ENCODE measurements at regions not wholly inside any gene's neighbourhood (a gene's known extent, or its start where the extent isn't known, plus 50 kb on each side); places are given as distances from the start of the nearest gene placed in this dataset.

- peaks cover 6% of the 10 kb centered on the region for H3K27me3 Mint-ChIP-seq (ENCODE audit: insufficient read depth, low read depth, poor library complexity)
- Histone ChIP-seq H3K4me3 (no peak overlapping the region), H3K4me2 (no peak overlapping the region), H3F3A (replicated peaks; ENCODE audit: low read depth) (no peaks in the 10 kb centered on the region), H3K9me2 (ENCODE audit: insufficient read depth) (no peaks in the 10 kb centered on the region; the same call in 1 of the 2 replicates), H3K4me1 (ENCODE audit: insufficient read depth) (no peaks in the 10 kb centered on the region), H3K27ac (ENCODE audit: low read depth) (no peak overlapping the region), H3K79me2 (replicated peaks; ENCODE audit: insufficient read depth) (no peaks in the 10 kb centered on the region), H3K27me3 (ENCODE audit: insufficient read depth) (no peaks in the 10 kb centered on the region), H4K20me1 (replicated peaks; ENCODE audit: insufficient read depth) (no peaks in the 10 kb centered on the region), H2AFZ (no peak overlapping the region), H3K36me3 (ENCODE audit: insufficient read depth) (no peaks in the 10 kb centered on the region; the same call in 1 of the 2 replicates)
- DNase-seq (ENCODE audit: low spot score) = no peak
- H3K27ac Mint-ChIP-seq = no peak overlapping the region
- TF ChIP-seq POLR2AphosphoS5 (IDR thresholded peaks at IDR 0.05; ENCODE audit: low read depth) (no peak), REST (IDR thresholded peaks at IDR 0.05; ENCODE audit: unreplicated experiment) (no peak), JUNB (IDR thresholded peaks at IDR 0.05; ENCODE audit: unreplicated experiment) (no peak), NANOG (IDR thresholded peaks at IDR 0.05; ENCODE audit: borderline replicate concordance) (no peak), EZH2phosphoT487 (IDR thresholded peaks at IDR 0.05; ENCODE audit: unreplicated experiment) (no peak), ETS1 (IDR thresholded peaks at IDR 0.05) (no peak), EZH2 (IDR thresholded peaks at IDR 0.05; ENCODE audit: low read depth, unreplicated experiment) (no peak), CREB1 (CRISPR knock-in tag; IDR thresholded peaks at IDR 0.05; ENCODE audit: low read depth) (no peak), ZNF331 (CRISPR knock-in tag; IDR thresholded peaks at IDR 0.05; ENCODE audit: low read depth) (no peak), STAT1 (IDR thresholded peaks at IDR 0.05; ENCODE audit: unreplicated experiment) (no peak), CTCF (conservative IDR thresholded peaks at IDR 0.05; ENCODE audit: low read depth in 2 of 2) (no peak), ZNF114 (CRISPR knock-in tag; IDR thresholded peaks at IDR 0.05) (no peak), ZNF462 (CRISPR knock-in tag; IDR thresholded peaks at IDR 0.05) (no peak)
- H3K9me3 Mint-ChIP-seq = peaks cover 83% of the 10 kb centered on the region
- no peak overlapping the region for H3K4me3 Mint-ChIP-seq
- H3K36me3 Mint-ChIP-seq (ENCODE audit: low read depth) = peaks cover 61% of the 10 kb centered on the region
- H3K4me1 Mint-ChIP-seq = no peaks in the 10 kb centered on the region; the same call in 2 of the 3 replicates
- no peak for ATAC-seq
These were observed 139.7 kb downstream of the WDR11 start for GRCh38 chr10:120990831-120991230.

Data from GM23338 (cell line).